ENCODE measurements at regions not wholly inside any gene's neighbourhood (a gene's known extent, or its start where the extent isn't known, plus 50 kb on each side); places are given as distances from the start of the nearest gene placed in this dataset.
A peak's percentile ranks its signal among the peaks of the same experiment; 100 is the strongest.
"Not testable (repeated sequence)": the region's sequence is repeated elsewhere in the genome, so short reads cannot be mapped to it uniquely, and the experiment has no call there.

GRCh38 chr3:150323091-150323490 lies 85.0 kb upstream of the TSC22D2 start:
- not testable (repeated sequence) for ATAC-seq (ENCODE audit: low read depth in 2 of 2)
- H3K27me3 Mint-ChIP-seq: peaks cover 4 to 16% (median 7%) of the 10 kb centered on the region in 3 donors

GRCh38 chr3:150320971-150321370 lies 87.1 kb upstream of the TSC22D2 start:
- H3K27me3 Mint-ChIP-seq: peaks cover 0 to 10% (median 0%) of the 10 kb centered on the region in 3 donors
- H3K27ac Mint-ChIP-seq: peak overlapping the region in 1 of 6 donors; percentile 35
- not testable (repeated sequence) for H3K4me1 Mint-ChIP-seq, H3K36me3 Mint-ChIP-seq, DNase-seq, H3K4me3 Mint-ChIP-seq
- ATAC-seq (ENCODE audit: low read depth in 2 of 2): peak in 1 of 2 donors; percentile 23
- peaks cover 0 to 11% (median 3%) of the 10 kb centered on the region in 7 donors for H3K9me3 Mint-ChIP-seq

More at GRCh38 chr3:150323091-150323490, 85.0 kb upstream of the TSC22D2 start:
- H3K4me1 Mint-ChIP-seq, DNase-seq, H3K27ac Mint-ChIP-seq, H3K36me3 Mint-ChIP-seq, H3K4me3 Mint-ChIP-seq: not testable (repeated sequence)
- peaks cover 0 to 11% (median 3%) of the 10 kb centered on the region in 7 donors for H3K9me3 Mint-ChIP-seq

- H3K4me1 Mint-ChIP-seq: peaks cover 0 to 9% (median 6%) of the 10 kb centered on the region in 3 donors
- DNase-seq (no peak), ATAC-seq (ENCODE audit: low read depth in 2 of 2) (no peak)
- H3K36me3 Mint-ChIP-seq: no peaks in the 10 kb centered on the region
- H3K27me3 Mint-ChIP-seq: peaks cover 0 to 8% (median 0%) of the 10 kb centered on the region in 3 donors
- H3K27ac Mint-ChIP-seq: no peak overlapping the region
- H3K4me3 Mint-ChIP-seq: no peak overlapping the region
- H3K9me3 Mint-ChIP-seq: peaks cover 0 to 11% (median 3%) of the 10 kb centered on the region in 7 donors
Measured at GRCh38 chr3:150319900-150320299, 88.2 kb upstream of the TSC22D2 start.

- ATAC-seq (ENCODE audit: low read depth in 2 of 2) (no peak), DNase-seq (no peak)
- no peaks in the 10 kb centered on the region for H3K36me3 Mint-ChIP-seq
- H3K9me3 Mint-ChIP-seq: peaks cover 0 to 11% (median 4%) of the 10 kb centered on the region in 7 donors
- peaks cover 0 to 9% (median 6%) of the 10 kb centered on the region in 3 donors for H3K4me1 Mint-ChIP-seq
- no peak overlapping the region for H3K4me3 Mint-ChIP-seq
- H3K27ac Mint-ChIP-seq: no peak overlapping the region
- peaks cover 0 to 24% (median 0%) of the 10 kb centered on the region in 3 donors for H3K27me3 Mint-ChIP-seq
Measured at GRCh38 chr3:150317469-150317868, 90.6 kb upstream of the TSC22D2 start.

- H3K27ac Mint-ChIP-seq: no peak overlapping the region
- H3K27me3 Mint-ChIP-seq: peaks cover 0 to 35% (median 6%) of the 10 kb centered on the region in 3 donors
- H3K36me3 Mint-ChIP-seq: no peaks in the 10 kb centered on the region
- no peak for ATAC-seq (ENCODE audit: low read depth in 2 of 2)
- no peak overlapping the region for H3K4me3 Mint-ChIP-seq
- H3K9me3 Mint-ChIP-seq: peaks cover 0 to 5% (median 0%) of the 10 kb centered on the region in 7 donors
- DNase-seq: no peak
- H3K4me1 Mint-ChIP-seq: peaks cover 0 to under 1% (median 0%) of the 10 kb centered on the region in 3 donors
Measured at GRCh38 chr3:150315721-150316120, 92.4 kb upstream of the TSC22D2 start.

- peaks cover 0 to 35% (median 12%) of the 10 kb centered on the region in 3 donors for H3K27me3 Mint-ChIP-seq
- DNase-seq: no peak
- no peaks in the 10 kb centered on the region for H3K36me3 Mint-ChIP-seq
- H3K9me3 Mint-ChIP-seq: peaks cover 0 to 5% (median 0%) of the 10 kb centered on the region in 7 donors
- H3K4me1 Mint-ChIP-seq: no peaks in the 10 kb centered on the region
- H3K27ac Mint-ChIP-seq: no peak overlapping the region
- no peak overlapping the region for H3K4me3 Mint-ChIP-seq
- ATAC-seq (ENCODE audit: low read depth in 2 of 2): no peak
Measured at GRCh38 chr3:150314248-150315004, 93.7 kb upstream of the TSC22D2 start.

GRCh38 chr3:150312018-150312657 lies 96.0 kb upstream of the TSC22D2 start:
- Mint-ChIP-seq H3K27ac (no peak overlapping the region), H3K27me3 (peaks cover 7 to 52% (median 22%) of the 10 kb centered on the region in 3 donors), H3K9me3 (peaks cover 0 to 5% (median 0%) of the 10 kb centered on the region in 7 donors), H3K36me3 (no peaks in the 10 kb centered on the region), H3K4me1 (no peaks in the 10 kb centered on the region), H3K4me3 (no peak overlapping the region)
- ATAC-seq (ENCODE audit: low read depth in 2 of 2) (no peak), DNase-seq (no peak)

- peaks cover 7 to 53% (median 22%) of the 10 kb centered on the region in 3 donors for H3K27me3 Mint-ChIP-seq
- DNase-seq: no peak
- H3K4me3 Mint-ChIP-seq: no peak overlapping the region
- no peaks in the 10 kb centered on the region for H3K36me3 Mint-ChIP-seq
- ATAC-seq (ENCODE audit: low read depth in 2 of 2): no peak
- peaks cover 0 to 5% (median 0%) of the 10 kb centered on the region in 7 donors for H3K9me3 Mint-ChIP-seq
- no peaks in the 10 kb centered on the region for H3K4me1 Mint-ChIP-seq
- H3K27ac Mint-ChIP-seq: no peak overlapping the region
Measured at GRCh38 chr3:150311156-150311555, 96.9 kb upstream of the TSC22D2 start.

- ATAC-seq (ENCODE audit: low read depth in 2 of 2) (no peak), DNase-seq (no peak)
- H3K27ac Mint-ChIP-seq: no peak overlapping the region
- peaks cover 0 to 5% (median 0%) of the 10 kb centered on the region in 7 donors for H3K9me3 Mint-ChIP-seq
- no peaks in the 10 kb centered on the region for H3K4me1 Mint-ChIP-seq
- no peak overlapping the region for H3K4me3 Mint-ChIP-seq
- no peaks in the 10 kb centered on the region for H3K36me3 Mint-ChIP-seq
- peaks cover 7 to 42% (median 22%) of the 10 kb centered on the region in 3 donors for H3K27me3 Mint-ChIP-seq
Measured at GRCh38 chr3:150309557-150309956, 98.5 kb upstream of the TSC22D2 start.

GRCh38 chr3:150309257-150309542 lies 98.9 kb upstream of the TSC22D2 start:
- no peak for DNase-seq
- no peaks in the 10 kb centered on the region for H3K36me3 Mint-ChIP-seq
- ATAC-seq (ENCODE audit: low read depth in 2 of 2): no peak
- peaks cover 0 to 5% (median 0%) of the 10 kb centered on the region in 7 donors for H3K9me3 Mint-ChIP-seq
- H3K27me3 Mint-ChIP-seq: peaks cover 7 to 39% (median 22%) of the 10 kb centered on the region in 3 donors
- no peaks in the 10 kb centered on the region for H3K4me1 Mint-ChIP-seq
- no peak overlapping the region for H3K27ac Mint-ChIP-seq
- H3K4me3 Mint-ChIP-seq: no peak overlapping the region

GRCh38 chr3:150308481-150309256 lies 99.4 kb upstream of the TSC22D2 start:
- Mint-ChIP-seq H3K4me3 (no peak overlapping the region), H3K36me3 (no peaks in the 10 kb centered on the region), H3K9me3 (peaks cover 0 to 5% (median 0%) of the 10 kb centered on the region in 7 donors), H3K4me1 (no peaks in the 10 kb centered on the region), H3K27me3 (peaks cover 10 to 39% (median 22%) of the 10 kb centered on the region in 3 donors), H3K27ac (no peak overlapping the region)
- ATAC-seq (ENCODE audit: low read depth in 2 of 2) (no peak), DNase-seq (no peak)

GRCh38 chr3:150308037-150308319 lies 100.1 kb upstream of the TSC22D2 start:
- H3K27ac Mint-ChIP-seq: no peak overlapping the region
- DNase-seq (no peak), ATAC-seq (ENCODE audit: low read depth in 2 of 2) (no peak)
- no peak overlapping the region for H3K4me3 Mint-ChIP-seq
- H3K27me3 Mint-ChIP-seq: peaks cover 10 to 36% (median 22%) of the 10 kb centered on the region in 3 donors
- no peaks in the 10 kb centered on the region for H3K4me1 Mint-ChIP-seq
- H3K36me3 Mint-ChIP-seq: no peaks in the 10 kb centered on the region
- H3K9me3 Mint-ChIP-seq: peaks cover 0 to 3% (median 0%) of the 10 kb centered on the region in 7 donors

- Mint-ChIP-seq H3K27me3 (peaks cover 10 to 36% (median 22%) of the 10 kb centered on the region in 3 donors), H3K36me3 (no peaks in the 10 kb centered on the region), H3K4me3 (no peak overlapping the region), H3K9me3 (peaks cover 0 to 3% (median 0%) of the 10 kb centered on the region in 7 donors), H3K4me1 (no peaks in the 10 kb centered on the region), H3K27ac (no peak overlapping the region)
- ATAC-seq (ENCODE audit: low read depth in 2 of 2) (no peak), DNase-seq (no peak)
Measured at GRCh38 chr3:150307311-150308036, 100.6 kb upstream of the TSC22D2 start.

All from naive B cell (primary cell).